Esophagus (tissue), 2 donors: ENCODE measurements at regions not wholly inside any gene's neighbourhood (a gene's known extent, or its start where the extent isn't known, plus 50 kb on each side); places are given as distances from the start of the nearest gene placed in this dataset.

Experiments
- H3K27ac ChIP-seq, 2 donors: one replicate each; pipeline ENCODE4 v1.5.1; 2013; ENCODE audit warnings: low read depth in 2 of 2, mild to moderate bottlenecking in 2 of 2, inconsistent platforms in 1 of 2, low read length in 1 of 2, moderate library complexity in 1 of 2
- H3K27me3 ChIP-seq, 2 donors: one replicate each; pipeline ENCODE4 v1.6.1; 2013; ENCODE audit warnings: low read length in 2 of 2, control low read depth in 1 of 2, mild to moderate bottlenecking in 1 of 2; ENCODE audit not compliant: insufficient read depth in 2 of 2, control insufficient read depth in 1 of 2
- H3K36me3 ChIP-seq, 2 donors: one replicate each; pipeline ENCODE4 v1.6.1; 2013; ENCODE audit warnings: low read length in 1 of 2; ENCODE audit not compliant: control insufficient read depth in 2 of 2, insufficient read depth in 2 of 2
- H3K4me1 ChIP-seq, 2 donors: one replicate each; pipeline ENCODE4 v1.6.1; 2013; ENCODE audit warnings: low read length in 1 of 2; ENCODE audit not compliant: control insufficient read depth in 2 of 2, insufficient read depth in 2 of 2
- H3K4me3 ChIP-seq, 2 donors: one replicate each; pipeline ENCODE4 v1.5.1; 2013; ENCODE audit warnings: low read length in 2 of 2, mild to moderate bottlenecking in 2 of 2, low read depth in 1 of 2, moderate library complexity in 1 of 2
- H3K9me3 ChIP-seq, 2 donors: one replicate each; pipeline ENCODE4 v1.6.1; 2013; ENCODE audit warnings: mild to moderate bottlenecking in 2 of 2, low read depth in 1 of 2, low read length in 1 of 2, moderate library complexity in 1 of 2; ENCODE audit not compliant: control insufficient read depth in 2 of 2, insufficient read depth in 1 of 2
- WGBS, 2 donors: extraction: QIAGEN DNeasy Blood & Tissue Kit; methylation state at CpG; one replicate each; pipeline ENCODE4 v1.1.7; 2013; 5-methylcytosine and 5-hydroxymethylcytosine counted together
- donor health status: healthy with polysubstance abuse.
- donor health status: Bipolar disorder and iron deficiency.

DNA sequence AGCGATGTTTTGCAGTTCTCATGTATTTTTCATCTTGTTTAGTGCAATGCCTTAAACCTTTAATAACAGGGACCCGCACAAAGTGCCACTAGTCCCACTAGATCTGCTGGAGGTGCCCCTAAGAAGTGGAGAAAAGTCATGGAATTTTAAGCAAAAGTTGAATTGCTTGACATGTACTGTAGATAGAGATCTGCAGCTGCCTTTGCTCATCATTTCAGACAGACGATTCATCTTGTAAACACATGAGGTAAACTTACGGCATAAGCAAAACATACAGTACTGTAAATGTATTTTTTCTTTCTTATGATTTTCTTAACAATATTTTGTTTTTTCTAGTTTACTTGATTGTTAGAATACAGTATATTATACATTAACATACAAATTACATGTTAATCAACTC is 295.6 kb downstream of the CASP12 start:
- Histone ChIP-seq H3K4me3 (no peak overlapping the region), H3K9me3 (no peaks in the 10 kb centered on the region), H3K27me3 (no peaks in the 10 kb centered on the region), H3K4me1 (no peaks in the 10 kb centered on the region), H3K27ac (no peak overlapping the region), H3K36me3 (no peaks in the 10 kb centered on the region)
- 76 to 82% methylated on average over 4 of the region's 4 CpGs for WGBS, 2 donors

DNA sequence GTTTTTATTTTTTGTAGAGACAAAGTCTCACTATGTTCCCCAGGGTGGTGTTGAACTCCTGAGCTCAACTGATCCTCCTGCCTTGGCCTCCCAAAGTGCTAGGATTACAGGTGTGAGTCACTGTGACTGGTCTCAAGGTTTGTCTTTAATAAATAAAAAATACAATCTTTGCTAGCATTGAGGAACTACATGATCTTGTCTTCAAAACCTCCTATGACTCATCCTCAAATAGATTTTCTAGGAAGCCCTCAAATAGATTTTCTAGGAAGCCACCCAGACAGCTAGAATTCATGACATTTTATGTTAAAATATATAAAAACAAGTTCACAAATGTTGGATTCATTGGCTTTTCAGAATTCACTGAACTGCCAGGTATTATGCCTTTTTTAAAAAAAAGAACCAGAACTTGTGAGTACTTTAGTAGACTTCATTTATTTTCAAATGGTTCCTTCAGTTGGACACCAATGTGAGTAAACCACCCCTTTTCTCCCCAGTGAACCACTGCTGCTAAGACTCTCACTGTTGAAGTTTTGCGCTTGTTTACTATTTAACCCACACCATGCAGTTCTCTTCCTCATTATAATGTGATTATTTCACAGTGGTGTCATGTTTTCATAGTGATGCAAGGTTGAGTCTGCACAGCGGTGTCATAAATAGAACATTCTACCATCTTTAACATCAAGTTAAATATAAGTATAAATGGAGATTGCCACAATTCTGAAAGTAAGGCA is 303.9 kb downstream of the CASP12 start:
- H3K27me3 ChIP-seq: no peaks in the 10 kb centered on the region
- H3K36me3 ChIP-seq: no peaks in the 10 kb centered on the region
- no peak overlapping the region for H3K4me3 ChIP-seq
- H3K27ac ChIP-seq: no peak overlapping the region
- H3K4me1 ChIP-seq: no peaks in the 10 kb centered on the region
- no peaks in the 10 kb centered on the region for H3K9me3 ChIP-seq
- WGBS, 2 donors: 92 to 95% methylated on average over 2 of the region's 2 CpGs

DNA sequence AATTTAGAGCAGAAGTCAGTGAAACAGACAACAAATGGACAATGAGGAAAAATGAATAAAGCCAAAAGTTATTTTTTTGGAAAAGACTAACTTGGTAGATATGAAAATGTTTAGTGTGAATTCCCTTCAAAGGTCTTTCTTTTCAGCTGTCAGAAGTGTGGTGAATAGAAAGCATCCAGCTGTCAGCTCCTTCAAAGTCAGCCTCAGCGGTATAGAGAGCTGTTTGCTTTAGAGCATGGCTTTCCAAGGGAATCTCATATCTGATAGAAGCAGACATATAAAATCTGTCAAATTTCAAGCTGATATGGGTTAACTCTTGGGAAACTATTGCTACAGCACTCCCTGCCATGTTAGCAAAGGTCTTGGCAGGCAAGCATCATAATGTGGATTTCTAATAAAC is 309.3 kb downstream of the CASP12 start:
- H3K4me1 ChIP-seq: no peaks in the 10 kb centered on the region
- no peaks in the 10 kb centered on the region for H3K9me3 ChIP-seq
- H3K27me3 ChIP-seq: no peaks in the 10 kb centered on the region
- H3K4me3 ChIP-seq: no peak overlapping the region
- 61 to 62% methylated on average over 1 of the region's 1 CpG for WGBS, 2 donors
- no peak overlapping the region for H3K27ac ChIP-seq
- no peaks in the 10 kb centered on the region for H3K36me3 ChIP-seq

DNA sequence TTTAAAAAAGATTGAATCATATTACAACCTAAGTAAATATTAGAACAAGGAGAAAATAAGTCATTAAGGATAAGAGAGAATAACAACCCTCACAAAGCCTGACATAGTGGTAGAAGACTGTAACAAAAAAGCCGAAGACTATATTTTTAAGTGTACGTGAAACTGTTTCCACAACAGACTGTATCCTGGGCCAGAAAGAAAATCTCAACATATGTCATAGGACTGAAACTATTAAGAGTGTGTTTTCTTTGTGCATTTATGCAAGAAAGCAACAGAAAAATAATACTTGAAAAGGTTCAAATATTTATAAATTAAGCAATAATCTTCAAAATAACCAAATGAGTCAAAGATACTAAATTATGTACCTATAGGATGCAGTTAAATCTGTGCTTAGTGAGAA is 309.8 kb downstream of the CASP12 start:
- Histone ChIP-seq H3K4me3 (no peak overlapping the region), H3K9me3 (no peaks in the 10 kb centered on the region), H3K27ac (no peak overlapping the region), H3K27me3 (peaks cover 0 to 1% of the 10 kb centered on the region in 2 donors), H3K4me1 (no peaks in the 10 kb centered on the region), H3K36me3 (no peaks in the 10 kb centered on the region)
- WGBS, 2 donors: 60 to 84% methylated on average over 2 of the region's 2 CpGs

GRCh38 chr11:104584823-104585222 is 313.4 kb downstream of the CASP12 start:
- Histone ChIP-seq H3K27ac (no peak overlapping the region), H3K9me3 (no peaks in the 10 kb centered on the region), H3K4me1 (no peaks in the 10 kb centered on the region), H3K36me3 (no peaks in the 10 kb centered on the region), H3K27me3 (peaks cover 0 to 3% of the 10 kb centered on the region in 2 donors), H3K4me3 (no peak overlapping the region)
- WGBS, 2 donors: 74 to 78% methylated on average over 2 of the region's 2 CpGs

GRCh38 chr11:104583857-104584256 is 314.4 kb downstream of the CASP12 start:
- Histone ChIP-seq H3K36me3 (no peaks in the 10 kb centered on the region), H3K27me3 (peaks cover 0 to 3% of the 10 kb centered on the region in 2 donors), H3K9me3 (no peaks in the 10 kb centered on the region), H3K27ac (no peak overlapping the region), H3K4me1 (no peaks in the 10 kb centered on the region), H3K4me3 (no peak overlapping the region)
- WGBS, 2 donors: 85 to 86% methylated on average over 10 of the region's 10 CpGs

GRCh38 chr11:104582431-104582830 is 315.8 kb downstream of the CASP12 start:
- 76 to 80% methylated on average over 2 of the region's 2 CpGs for whole genome bisulfite sequencing, 2 donors
- Histone ChIP-seq H3K4me3 (no peak overlapping the region), H3K4me1 (no peaks in the 10 kb centered on the region)

GRCh38 chr11:104581246-104581980 is 316.8 kb downstream of the CASP12 start:
- WGBS, 2 donors: 76 to 83% methylated on average over 2 of the region's 2 CpGs
- no peak overlapping the region for H3K4me3 ChIP-seq
- H3K9me3 ChIP-seq: no peaks in the 10 kb centered on the region
- H3K27ac ChIP-seq: no peak overlapping the region
- H3K27me3 ChIP-seq: peaks cover 0 to 3% of the 10 kb centered on the region in 2 donors
- H3K4me1 ChIP-seq: no peaks in the 10 kb centered on the region
- H3K36me3 ChIP-seq: no peaks in the 10 kb centered on the region

More at GRCh38 chr11:104582431-104582830, 315.8 kb downstream of the CASP12 start:
- Histone ChIP-seq H3K36me3 (no peaks in the 10 kb centered on the region), H3K27me3 (peaks cover 0 to 3% of the 10 kb centered on the region in 2 donors), H3K27ac (no peak overlapping the region), H3K9me3 (no peaks in the 10 kb centered on the region)

- H3K4me1 ChIP-seq: no peaks in the 10 kb centered on the region
- no peak overlapping the region for H3K27ac ChIP-seq
- H3K4me3 ChIP-seq: no peak overlapping the region
- H3K9me3 ChIP-seq: no peaks in the 10 kb centered on the region
- H3K27me3 ChIP-seq: no peaks in the 10 kb centered on the region
- no peaks in the 10 kb centered on the region for H3K36me3 ChIP-seq
Observed at GRCh38 chr11:104573441-104573990, 324.7 kb downstream of the CASP12 start.
